HEK293T (cell line): ENCODE measurements at regions not wholly inside any gene's neighbourhood (a gene's known extent, or its start where the extent isn't known, plus 50 kb on each side); places are given as distances from the start of the nearest gene placed in this dataset.

Source experiments
- CTCF ChIA-PET: fragments of 350-600 bp; formaldehyde crosslinking; extraction: SDS; loops from one replicate; lab custom pipeline; 2021; ENCODE audit warnings: antibody characterized with exemption, inconsistent platforms; lab: Yijun Ruan, JAX
- POLR2A ChIA-PET: fragments of 350-600 bp; formaldehyde crosslinking; extraction: SDS; loops from one replicate; lab custom pipeline; 2020; ENCODE audit warnings: antibody characterized with exemption, inconsistent platforms; lab: Yijun Ruan, JAX
- DNase-seq: peaks from one replicate; pipeline ENCODE4 v3.0.0; 2012; ENCODE audit warnings: mixed read lengths; ENCODE audit errors: extremely low spot score
- ARNT ChIP-seq: fragments of 450-650 bp; IDR thresholded peaks from 2 replicates; pipeline ENCODE4 v1.6.1; 2017; ENCODE audit warnings: mild to moderate bottlenecking
- BHLHE40 ChIP-seq: fragments of 450-650 bp; IDR thresholded peaks from 2 replicates; pipeline ENCODE4 v1.6.1; 2016; ENCODE audit warnings: mild to moderate bottlenecking, moderate library complexity, borderline replicate concordance
- CTBP1 ChIP-seq: fragments of 450-650 bp; IDR thresholded peaks from 2 replicates; pipeline ENCODE4 v1.6.1; 2016; ENCODE audit warnings: borderline replicate concordance
- ELF4 ChIP-seq: fragments of 450-650 bp; IDR thresholded peaks from 2 replicates; pipeline ENCODE4 v1.6.1; 2017; ENCODE audit warnings: antibody characterized with exemption
- FOXA1 ChIP-seq: fragments of 450-650 bp; IDR thresholded peaks from 2 replicates; pipeline ENCODE4 v1.6.1; 2016; ENCODE audit warnings: mild to moderate bottlenecking
- FOXK2 ChIP-seq: fragments of 450-650 bp; IDR thresholded peaks from 2 replicates; pipeline ENCODE4 v1.6.1; 2016; ENCODE audit warnings: mild to moderate bottlenecking
- FOXM1 ChIP-seq: fragments of 450-650 bp; IDR thresholded peaks from 2 replicates; pipeline ENCODE4 v1.6.1; 2017; ENCODE audit warnings: mild to moderate bottlenecking, borderline replicate concordance
- HDGF ChIP-seq: fragments of 450-650 bp; IDR thresholded peaks from 2 replicates; pipeline ENCODE4 v1.6.1; 2017; ENCODE audit warnings: antibody characterized with exemption, borderline replicate concordance
- L3MBTL2 ChIP-seq: fragments of 450-650 bp; conservative IDR thresholded peaks from 2 replicates; pipeline ENCODE4 v1.6.1; 2016; ENCODE audit warnings: mild to moderate bottlenecking
- LEF1 ChIP-seq: fragments of 450-650 bp; IDR thresholded peaks from 2 replicates; pipeline ENCODE4 v1.6.1; 2017; ENCODE audit warnings: mild to moderate bottlenecking, borderline replicate concordance
- NFRKB ChIP-seq: fragments of 450-650 bp; IDR thresholded peaks from 2 replicates; pipeline ENCODE4 v1.6.1; 2016; ENCODE audit warnings: mild to moderate bottlenecking, moderate library complexity
- SP1 ChIP-seq: fragments of 450-650 bp; IDR thresholded peaks from 2 replicates; pipeline ENCODE4 v1.6.1; 2017
- SUZ12 ChIP-seq: fragments of 450-650 bp; IDR thresholded peaks from 2 replicates; pipeline ENCODE4 v1.6.1; 2016; ENCODE audit warnings: mild to moderate bottlenecking
- TARDBP ChIP-seq: fragments of 450-650 bp; IDR thresholded peaks from 2 replicates; pipeline ENCODE4 v1.6.1; 2016
- ZNF384 ChIP-seq: fragments of 450-650 bp; IDR thresholded peaks from 2 replicates; pipeline ENCODE4 v1.6.1; 2016
- TF ChIP-seq, protein P1 (sequence below): fragments of 450-650 bp; IDR thresholded peaks from 2 replicates; pipeline ENCODE4 v1.6.1; 2016

DNA sequence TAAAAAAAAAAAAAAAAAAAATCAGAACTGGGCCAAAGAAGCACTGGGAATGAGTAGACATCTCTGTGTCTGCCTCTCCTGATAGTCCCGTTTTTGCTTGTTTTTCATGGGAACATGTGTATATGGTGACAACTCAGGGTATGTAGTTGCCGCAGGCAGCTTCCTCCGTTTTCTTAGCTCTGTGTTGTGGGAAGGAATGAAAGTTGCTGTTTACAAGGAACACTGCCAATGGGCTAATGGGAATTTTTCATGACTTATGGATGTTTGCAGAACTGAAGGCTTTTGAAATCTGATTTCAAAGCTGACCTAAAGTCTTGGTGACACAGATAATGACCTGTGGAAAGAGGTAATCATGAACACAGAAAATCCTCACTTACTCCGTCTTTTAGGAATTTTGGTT is 146.4 kb upstream of the BTG1 start:
- DNase-seq: no peak
- TF ChIP-seq NFRKB (no peak), ZNF384 (no peak), HDGF (no peak), TARDBP (no peak), ELF4 (no peak), L3MBTL2 (no peak), SP1 (no peak), CTBP1 (no peak), BHLHE40 (no peak), FOXM1 (no peak), FOXK2 (no peak), SUZ12 (no peak), LEF1 (no peak)
- TF ChIP-seq, protein P1, sequence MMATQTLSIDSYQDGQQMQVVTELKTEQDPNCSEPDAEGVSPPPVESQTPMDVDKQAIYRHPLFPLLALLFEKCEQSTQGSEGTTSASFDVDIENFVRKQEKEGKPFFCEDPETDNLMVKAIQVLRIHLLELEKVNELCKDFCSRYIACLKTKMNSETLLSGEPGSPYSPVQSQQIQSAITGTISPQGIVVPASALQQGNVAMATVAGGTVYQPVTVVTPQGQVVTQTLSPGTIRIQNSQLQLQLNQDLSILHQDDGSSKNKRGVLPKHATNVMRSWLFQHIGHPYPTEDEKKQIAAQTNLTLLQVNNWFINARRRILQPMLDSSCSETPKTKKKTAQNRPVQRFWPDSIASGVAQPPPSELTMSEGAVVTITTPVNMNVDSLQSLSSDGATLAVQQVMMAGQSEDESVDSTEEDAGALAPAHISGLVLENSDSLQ: no peak
- CTCF ChIA-PET: no interaction called here
- POLR2A ChIA-PET: no interaction called here

GRCh38 chr12:92290886-92291285 is 145.2 kb upstream of the BTG1 start:
- DNase-seq: no peak
- TF ChIP-seq FOXK2: no peak
- no peak for TF ChIP-seq TARDBP
- no peak for TF ChIP-seq ELF4
- TF ChIP-seq BHLHE40: no peak
- no peak for TF ChIP-seq FOXM1
- TF ChIP-seq FOXA1: no peak
- TF ChIP-seq CTBP1: no peak
- TF ChIP-seq, protein P1: no peak
- no peak for TF ChIP-seq ZNF384
- no peak for TF ChIP-seq HDGF
- TF ChIP-seq ARNT: no peak
- TF ChIP-seq SUZ12: no peak
- no peak for TF ChIP-seq NFRKB
- TF ChIP-seq L3MBTL2: no peak
- no peak for TF ChIP-seq SP1
- TF ChIP-seq LEF1: no peak
- ChIA-PET POLR2A (no interaction called here), CTCF (no interaction called here)

DNA sequence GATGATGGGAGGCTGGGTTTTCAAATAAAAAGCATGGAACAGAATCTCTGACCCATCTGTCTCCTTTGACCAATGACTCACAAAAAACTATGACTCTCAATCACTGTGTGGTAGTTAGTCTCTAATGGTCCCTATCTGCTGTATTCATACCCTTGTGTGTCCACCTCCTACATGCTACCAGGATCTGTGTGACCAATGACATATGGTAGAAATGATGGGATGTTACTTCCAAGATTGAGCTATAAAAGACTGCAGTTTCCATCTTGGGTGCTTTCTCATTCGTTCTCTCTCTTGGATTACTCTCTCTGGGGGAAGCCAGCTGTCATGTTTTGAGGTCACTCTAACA is 144.7 kb upstream of the BTG1 start:
- TF ChIP-seq ARNT (no peak), LEF1 (no peak), NFRKB (no peak), HDGF (no peak), ZNF384 (no peak), TARDBP (no peak), FOXM1 (no peak), FOXA1 (no peak), SP1 (no peak)
- POLR2A ChIA-PET: no interaction called here
- no peak for DNase-seq
- CTCF ChIA-PET: no interaction called here

DNA sequence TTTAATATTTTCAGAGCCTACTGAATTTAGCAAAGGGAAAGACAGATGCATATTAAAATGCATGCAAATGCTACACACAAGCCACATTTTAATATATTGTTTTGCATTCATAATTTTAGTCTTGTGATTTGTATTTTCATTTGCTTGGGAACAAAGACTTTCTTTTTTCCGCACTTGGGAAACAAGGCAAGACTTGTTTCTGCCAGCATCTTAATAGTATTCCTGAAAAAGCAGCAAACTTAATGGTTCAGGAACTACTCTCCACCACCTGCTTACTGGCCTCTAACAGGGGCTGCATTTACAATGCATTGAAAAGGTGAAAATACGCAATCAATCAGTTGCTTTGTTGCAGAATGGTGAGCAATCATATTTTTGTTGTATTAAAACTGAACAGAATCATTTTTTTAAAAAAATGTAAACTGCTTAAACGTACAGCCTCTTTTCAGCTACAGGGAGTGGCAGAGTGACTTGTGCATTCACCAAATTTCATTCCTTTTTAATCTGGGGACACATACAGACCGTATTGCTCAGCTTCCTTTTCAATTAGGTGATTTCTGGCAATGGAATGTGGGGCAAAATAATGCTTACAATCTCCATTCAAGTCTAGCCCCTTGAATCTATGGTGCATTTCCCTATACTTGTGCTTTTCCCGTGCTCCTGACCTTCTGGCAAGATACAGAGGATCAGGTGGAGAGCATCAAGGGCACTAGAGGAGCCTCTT is 144.1 kb upstream of the BTG1 start:
- no peak for DNase-seq
- POLR2A ChIA-PET: no interaction called here
- CTCF ChIA-PET: no interaction called here
- TF ChIP-seq L3MBTL2 (no peak), FOXM1 (no peak), LEF1 (no peak), FOXA1 (no peak), HDGF (no peak), BHLHE40 (no peak), ELF4 (no peak), SP1 (no peak), FOXK2 (no peak), ARNT (no peak), CTBP1 (no peak), ZNF384 (no peak), TARDBP (no peak)
- TF ChIP-seq, protein P1: no peak

DNA sequence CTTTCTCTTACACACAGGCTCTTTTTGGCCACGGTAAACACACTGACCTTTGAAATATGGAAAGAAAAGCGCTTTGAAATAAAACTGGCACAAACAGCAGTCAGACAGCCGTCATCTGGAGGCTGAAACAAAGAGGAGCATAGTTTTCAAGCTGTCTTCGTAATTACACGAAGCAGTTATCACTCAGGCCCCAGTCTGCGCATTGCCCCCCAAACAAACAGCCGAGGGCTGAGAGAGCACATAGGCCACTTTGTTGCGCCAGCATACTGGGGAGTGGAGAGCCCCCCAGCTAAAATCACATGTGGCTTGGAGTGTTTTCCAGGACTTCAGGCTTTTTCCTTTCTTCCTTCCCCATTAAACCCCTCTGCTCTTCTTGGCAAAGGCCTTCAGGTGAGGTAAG is 142.9 kb upstream of the BTG1 start:
- ChIA-PET CTCF (interaction anchor here (0.6 kb wide), 1 partner anchor 17 kb away, joined by 3 read pairs; no protein-coding TSS in a partner anchor), POLR2A (no interaction called here)
- no peak for TF ChIP-seq SUZ12
- TF ChIP-seq L3MBTL2: no peak
- no peak for TF ChIP-seq FOXA1
- no peak for TF ChIP-seq TARDBP
- no peak for TF ChIP-seq FOXM1
- TF ChIP-seq NFRKB: no peak
- TF ChIP-seq SP1: no peak
- no peak for TF ChIP-seq HDGF
- TF ChIP-seq ELF4: no peak
- DNase-seq: no peak

GRCh38 chr12:92278378-92278828 is 132.8 kb upstream of the BTG1 start:
- TF ChIP-seq LEF1 (no peak), TARDBP (no peak), FOXM1 (no peak), BHLHE40 (no peak), SP1 (no peak), FOXK2 (no peak), ZNF384 (no peak), L3MBTL2 (no peak), ELF4 (no peak), CTBP1 (no peak), FOXA1 (no peak)
- TF ChIP-seq, protein P1: no peak
- POLR2A ChIA-PET: no interaction called here
- no peak for DNase-seq
- CTCF ChIA-PET: no interaction called here
